ENCODE measurements at regions not wholly inside any gene's neighbourhood (a gene's known extent, or its start where the extent isn't known, plus 50 kb on each side); places are given as distances from the start of the nearest gene placed in this dataset.

DNA sequence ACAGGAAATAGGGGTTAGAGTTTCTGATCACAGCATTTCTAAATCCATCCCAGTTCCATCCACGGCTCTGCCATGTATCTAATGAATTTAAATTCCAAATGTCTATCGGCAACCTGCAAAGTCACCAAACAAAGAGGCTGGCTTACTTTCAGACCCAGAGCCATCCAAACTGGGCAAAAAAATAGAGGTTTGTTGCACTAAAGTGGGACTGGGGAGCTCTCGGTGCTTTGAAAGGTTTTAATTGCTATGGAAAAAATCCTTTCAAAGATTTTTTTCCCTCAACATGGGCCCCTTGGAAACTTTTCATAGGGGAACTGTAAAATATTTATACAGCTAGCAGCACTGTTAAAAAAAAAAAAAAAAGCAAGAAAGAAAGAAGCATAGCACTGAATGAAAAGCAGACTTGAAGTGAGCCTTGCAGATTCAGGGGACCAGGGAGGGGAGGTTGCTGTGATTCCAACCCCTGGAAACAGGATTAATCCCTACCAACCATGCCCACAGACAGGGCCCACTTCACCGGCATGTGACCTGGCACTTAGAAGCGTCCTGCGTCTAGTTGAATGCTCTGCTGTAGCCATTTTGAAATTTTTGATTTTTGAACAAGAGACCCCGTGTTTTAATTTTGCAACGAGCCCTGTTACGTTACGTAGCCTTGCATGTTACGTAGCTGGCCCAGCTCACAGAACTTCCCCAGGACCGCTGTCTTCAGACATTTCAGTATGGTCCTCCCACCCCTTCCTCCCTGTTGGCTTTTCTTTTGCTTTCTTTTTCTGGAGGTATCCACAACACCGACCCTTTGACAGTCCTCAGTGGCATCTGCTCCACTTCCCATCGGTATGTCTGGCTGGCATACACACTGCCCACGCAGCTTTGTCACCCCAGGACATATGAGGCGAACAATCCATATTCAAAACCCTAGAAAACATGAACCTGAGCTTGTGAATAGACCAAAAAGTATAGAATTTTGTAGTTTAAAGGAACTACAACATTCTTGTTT lies 105.3 kb upstream of the NFIB start:
- H3K27ac ChIP-seq (ENCODE audit: low read depth, low read length), result peak overlapping the region; percentile 1
- no peaks in the 10 kb centered on the region for H3K27me3 Mint-ChIP-seq (ENCODE audit: insufficient read depth)
- H3K4me3 ChIP-seq (ENCODE audit: low read length), result no peak overlapping the region
- H3K4me1 Mint-ChIP-seq, result peaks cover 48% of the 10 kb centered on the region
- no peaks in the 10 kb centered on the region for H3K27me3 ChIP-seq (ENCODE audit: control insufficient read depth, insufficient read depth, low read length, poor library complexity, severe bottlenecking)
- H3K36me3 ChIP-seq (ENCODE audit: control insufficient read depth, insufficient read depth, low read length), result no peaks in the 10 kb centered on the region
- DNase-seq, result no peak
- peaks cover 10% of the 10 kb centered on the region for H3K9me3 ChIP-seq (ENCODE audit: control insufficient read depth, low read length)
- H3K4me1 ChIP-seq (ENCODE audit: control insufficient read depth, insufficient read depth, low read length), result peaks cover 17% of the 10 kb centered on the region
- H3K36me3 Mint-ChIP-seq (ENCODE audit: low read depth), result no peaks in the 10 kb centered on the region
- no peak overlapping the region for H3K4me3 Mint-ChIP-seq
- H3K9me3 Mint-ChIP-seq, result peaks cover 2% of the 10 kb centered on the region
- H3K9ac ChIP-seq (ENCODE audit: extremely low read depth, low read length, poor library complexity, severe bottlenecking), result no peak overlapping the region
- no peak for TF ChIP-seq CTCF (conservative IDR thresholded peaks at IDR 0.05)
- no peak overlapping the region for H3K27ac Mint-ChIP-seq
- WGBS, 2 experiments (ENCODE audit: insufficient coverage in 1 of 2, insufficient read length in 1 of 2), result 91 to 95% methylated on average over 12 to 16 of the region's 16 CpGs

GRCh38 chr9:14418301-14418940 lies 104.5 kb upstream of the NFIB start:
- Mint-ChIP-seq H3K4me1 (peaks cover 40% of the 10 kb centered on the region), H3K4me3 (no peak overlapping the region), H3K9me3 (peaks cover 2% of the 10 kb centered on the region), H3K27me3 (ENCODE audit: insufficient read depth) (no peaks in the 10 kb centered on the region), H3K27ac (no peak overlapping the region), H3K36me3 (ENCODE audit: low read depth) (no peaks in the 10 kb centered on the region)
- 73 to 80% methylated on average over 3 to 5 of the region's 5 CpGs for WGBS, 2 experiments (ENCODE audit: insufficient coverage in 1 of 2, insufficient read length in 1 of 2)
- Histone ChIP-seq H3K9ac (ENCODE audit: extremely low read depth, low read length, poor library complexity, severe bottlenecking) (no peak overlapping the region), H3K27me3 (ENCODE audit: control insufficient read depth, insufficient read depth, low read length, poor library complexity, severe bottlenecking) (no peaks in the 10 kb centered on the region), H3K36me3 (ENCODE audit: control insufficient read depth, insufficient read depth, low read length) (no peaks in the 10 kb centered on the region), H3K4me3 (ENCODE audit: low read length) (no peak overlapping the region), H3K4me1 (ENCODE audit: control insufficient read depth, insufficient read depth, low read length) (peaks cover 17% of the 10 kb centered on the region), H3K9me3 (ENCODE audit: control insufficient read depth, low read length) (peaks cover 10% of the 10 kb centered on the region), H3K27ac (ENCODE audit: low read depth, low read length) (peak overlapping the region; percentile 8)
- DNase-seq, result no peak
- TF ChIP-seq CTCF (conservative IDR thresholded peaks at IDR 0.05), result no peak

DNA sequence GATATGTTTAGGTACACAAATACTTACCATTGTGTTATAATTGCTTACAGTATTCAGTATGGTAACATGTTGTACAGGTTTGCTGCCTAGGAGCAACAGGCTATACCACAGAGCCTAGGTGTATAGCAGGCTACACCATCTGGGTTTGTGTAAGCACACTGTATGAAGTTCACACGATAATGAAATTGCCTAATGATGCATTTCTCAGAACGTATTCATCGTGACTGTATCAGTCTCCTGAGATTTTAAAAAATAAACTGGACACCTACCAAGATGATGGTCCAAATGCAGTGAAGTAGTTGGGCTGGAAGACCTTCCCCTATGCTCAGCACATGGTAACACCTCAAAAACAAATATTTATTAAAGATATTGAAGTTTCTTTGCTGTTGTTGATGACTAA lies 103.3 kb upstream of the NFIB start:
- 94 to 97% methylated on average over 3 of the region's 3 CpGs for WGBS, 2 experiments (ENCODE audit: insufficient coverage in 1 of 2, insufficient read length in 1 of 2)

More for the DNA sequence above, 103.3 kb upstream of the NFIB start:
- Histone ChIP-seq H3K9ac (ENCODE audit: extremely low read depth, low read length, poor library complexity, severe bottlenecking) (no peak overlapping the region), H3K9me3 (ENCODE audit: control insufficient read depth, low read length) (peaks cover 10% of the 10 kb centered on the region), H3K27ac (ENCODE audit: low read depth, low read length) (no peak overlapping the region), H3K4me1 (ENCODE audit: control insufficient read depth, insufficient read depth, low read length) (peaks cover 14% of the 10 kb centered on the region), H3K4me3 (ENCODE audit: low read length) (no peak overlapping the region), H3K27me3 (ENCODE audit: control insufficient read depth, insufficient read depth, low read length, poor library complexity, severe bottlenecking) (no peaks in the 10 kb centered on the region), H3K36me3 (ENCODE audit: control insufficient read depth, insufficient read depth, low read length) (no peaks in the 10 kb centered on the region)
- Mint-ChIP-seq H3K4me3 (no peak overlapping the region), H3K4me1 (peaks cover 33% of the 10 kb centered on the region), H3K27ac (no peak overlapping the region), H3K36me3 (ENCODE audit: low read depth) (no peaks in the 10 kb centered on the region), H3K27me3 (ENCODE audit: insufficient read depth) (no peaks in the 10 kb centered on the region), H3K9me3 (peaks cover 2% of the 10 kb centered on the region)
- no peak for DNase-seq
- no peak for TF ChIP-seq CTCF (conservative IDR thresholded peaks at IDR 0.05)

All from endodermal cell (in vitro differentiated cells).